GM12801 (cell line): ENCODE measurements at regions not wholly inside any gene's neighbourhood (a gene's known extent, or its start where the extent isn't known, plus 50 kb on each side); places are given as distances from the start of the nearest gene placed in this dataset.

ENCODE experiments used
- TF ChIP-seq, protein P1 (sequence below): IDR thresholded peaks from one replicate; pipeline ENCODE4 v1.5.1; 2011; ENCODE audit warnings: control low read depth; ENCODE audit not compliant: insufficient read length; ENCODE audit errors: extremely low read depth

- TF ChIP-seq, protein P1, sequence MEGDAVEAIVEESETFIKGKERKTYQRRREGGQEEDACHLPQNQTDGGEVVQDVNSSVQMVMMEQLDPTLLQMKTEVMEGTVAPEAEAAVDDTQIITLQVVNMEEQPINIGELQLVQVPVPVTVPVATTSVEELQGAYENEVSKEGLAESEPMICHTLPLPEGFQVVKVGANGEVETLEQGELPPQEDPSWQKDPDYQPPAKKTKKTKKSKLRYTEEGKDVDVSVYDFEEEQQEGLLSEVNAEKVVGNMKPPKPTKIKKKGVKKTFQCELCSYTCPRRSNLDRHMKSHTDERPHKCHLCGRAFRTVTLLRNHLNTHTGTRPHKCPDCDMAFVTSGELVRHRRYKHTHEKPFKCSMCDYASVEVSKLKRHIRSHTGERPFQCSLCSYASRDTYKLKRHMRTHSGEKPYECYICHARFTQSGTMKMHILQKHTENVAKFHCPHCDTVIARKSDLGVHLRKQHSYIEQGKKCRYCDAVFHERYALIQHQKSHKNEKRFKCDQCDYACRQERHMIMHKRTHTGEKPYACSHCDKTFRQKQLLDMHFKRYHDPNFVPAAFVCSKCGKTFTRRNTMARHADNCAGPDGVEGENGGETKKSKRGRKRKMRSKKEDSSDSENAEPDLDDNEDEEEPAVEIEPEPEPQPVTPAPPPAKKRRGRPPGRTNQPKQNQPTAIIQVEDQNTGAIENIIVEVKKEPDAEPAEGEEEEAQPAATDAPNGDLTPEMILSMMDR = no peak
Observed at GRCh38 chr2:16223841-16224177, 283.5 kb downstream of the MYCN start.

DNA sequence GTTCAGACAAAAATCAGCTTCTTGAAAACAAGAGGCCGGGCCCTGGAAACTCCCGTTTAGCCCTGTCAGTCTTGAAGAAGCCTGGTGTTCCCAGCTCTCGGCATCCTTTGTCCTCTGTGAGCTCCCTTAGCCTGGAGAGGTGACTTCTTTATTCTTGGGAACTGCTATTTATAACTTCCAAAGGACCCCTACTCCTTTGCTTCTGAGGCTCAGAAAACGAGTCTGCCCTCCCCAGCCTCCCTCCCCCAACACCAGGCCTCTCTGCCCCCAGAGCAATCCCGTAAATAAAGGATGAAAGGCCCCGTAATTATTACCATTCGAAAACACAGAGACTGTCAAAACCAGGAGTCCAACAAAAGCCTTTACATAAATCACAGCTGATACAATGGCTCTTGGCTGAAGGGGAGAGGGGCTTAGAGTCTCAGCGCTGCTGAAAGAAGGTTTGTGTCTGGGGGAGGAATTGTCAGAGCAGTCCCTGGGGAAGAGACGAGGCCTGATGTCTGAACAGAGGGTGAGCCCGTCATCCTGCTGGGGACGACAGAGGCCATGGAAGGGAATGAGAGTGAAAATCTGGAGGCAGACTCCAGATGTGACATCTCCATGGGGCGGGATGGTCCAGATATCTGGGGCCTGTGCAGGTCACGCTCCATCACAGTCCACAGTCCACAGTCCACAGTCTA, 283.0 kb downstream of the MYCN start:
- TF ChIP-seq, protein P1 = no peak

DNA sequence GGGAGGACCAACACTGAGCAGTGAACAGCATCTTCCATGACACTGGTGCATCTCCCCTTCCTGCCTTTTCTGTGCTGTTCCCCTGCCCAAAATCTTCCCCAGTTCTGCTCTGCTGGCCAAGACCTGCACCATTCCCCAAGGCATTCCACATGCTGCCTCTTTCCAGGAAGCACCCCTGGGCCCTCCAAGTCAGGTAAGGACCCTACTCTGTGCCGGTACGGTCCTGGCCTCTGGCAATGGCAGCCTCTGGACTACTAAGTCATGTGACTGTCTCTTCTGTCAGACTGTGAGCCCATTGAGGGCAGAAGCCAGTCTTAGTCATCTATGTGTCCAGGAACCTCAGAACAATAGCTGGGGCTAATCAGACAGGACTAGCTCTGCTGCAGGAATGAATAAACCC, 282.0 kb downstream of the MYCN start:
- TF ChIP-seq, protein P1 = no peak

DNA sequence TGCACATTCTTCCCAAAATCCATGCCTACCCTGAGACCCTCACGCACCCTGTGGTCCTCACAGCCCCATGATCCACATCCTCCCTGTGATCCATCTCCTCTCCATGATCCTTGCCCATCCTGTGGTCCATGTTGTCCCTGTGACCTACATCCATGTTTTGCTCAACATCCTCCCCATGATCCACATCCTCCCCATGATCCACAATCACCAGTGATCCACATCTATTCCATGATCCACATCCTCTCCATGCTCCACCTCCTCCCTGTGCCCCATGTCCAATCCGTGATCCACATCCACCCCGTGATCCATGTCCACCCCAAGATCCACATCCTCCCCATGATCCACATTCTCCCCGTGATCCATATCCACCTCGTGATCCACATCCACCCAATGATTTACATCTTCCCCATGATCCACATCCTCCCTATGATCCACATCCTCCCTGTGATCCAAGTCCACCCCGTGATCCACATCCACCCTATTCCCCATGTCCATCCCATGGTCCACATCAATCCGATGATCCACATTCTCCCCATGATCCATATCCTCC, 281.2 kb downstream of the MYCN start:
- TF ChIP-seq, protein P1 = no peak

GRCh38 chr2:16219292-16219975, 279.1 kb downstream of the MYCN start:
- TF ChIP-seq, protein P1 = no peak

DNA sequence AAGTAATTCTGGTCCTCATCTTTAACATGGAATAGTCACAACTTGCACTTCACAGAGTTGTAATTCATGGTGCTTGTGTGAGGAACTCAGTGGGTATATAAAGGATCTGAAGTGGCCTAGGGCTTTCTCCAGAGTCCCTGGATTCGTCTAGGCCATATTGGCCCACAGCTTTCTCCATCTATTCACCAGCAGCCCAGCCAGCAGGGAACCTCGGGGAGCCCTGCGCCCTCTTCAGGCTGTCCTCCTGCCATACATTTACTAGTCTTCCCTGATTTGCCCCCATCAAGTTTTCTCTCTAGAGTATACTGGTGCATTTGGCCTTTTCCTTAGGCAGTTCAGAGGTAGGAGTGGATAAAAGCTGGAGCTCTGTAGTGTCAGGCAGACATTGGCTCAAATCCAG, 278.3 kb downstream of the MYCN start:
- TF ChIP-seq, protein P1 = no peak

DNA sequence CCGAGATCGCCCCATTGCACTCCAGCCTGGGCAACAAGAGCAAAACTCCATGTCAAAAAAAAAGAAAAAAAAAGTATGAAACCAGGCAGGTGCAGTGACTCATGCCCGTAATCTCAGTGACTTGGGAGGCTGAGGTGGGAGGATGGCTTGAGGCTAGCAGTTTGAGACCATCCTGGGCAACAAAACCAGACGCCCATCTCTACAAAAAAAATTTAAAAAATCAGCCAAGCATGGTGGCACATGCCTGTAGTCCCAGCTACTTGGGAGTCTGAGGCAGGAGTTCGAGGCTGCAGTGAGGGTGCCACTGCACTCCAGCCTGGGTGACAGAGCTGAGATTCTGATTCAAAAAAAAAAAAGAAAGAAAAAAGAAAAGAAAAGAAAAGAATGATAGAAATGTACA, 277.8 kb downstream of the MYCN start:
- TF ChIP-seq, protein P1 = no peak
